NB4 (cell line): ENCODE measurements at regions not wholly inside any gene's neighbourhood (a gene's known extent, or its start where the extent isn't known, plus 50 kb on each side); places are given as distances from the start of the nearest gene placed in this dataset.

Source experiments
- DNase-seq: peaks from one replicate; pipeline ENCODE4 v3.0.0; 2010; ENCODE audit warnings: low read depth
- H3K4me3 ChIP-seq: one replicate; pipeline ENCODE4 v1.5.1; 2011; ENCODE audit warnings: mild to moderate bottlenecking, low read depth, low read length, moderate library complexity
- MYC ChIP-seq: IDR thresholded peaks from 2 replicates; pipeline ENCODE4 v1.6.1; 2011; ENCODE audit warnings: low read depth, low read length
- POLR2A ChIP-seq: IDR thresholded peaks from 2 replicates; pipeline ENCODE4 v1.6.1; 2011; ENCODE audit warnings: mild to moderate bottlenecking; ENCODE audit not compliant: insufficient read length; ENCODE audit errors: extremely low read depth
- TF ChIP-seq, protein P1 (sequence below): IDR thresholded peaks from one replicate; pipeline ENCODE4 v1.5.1; 2012; ENCODE audit warnings: low read depth, low read length
- TF ChIP-seq, protein P2 (sequence below): IDR thresholded peaks from 2 replicates; pipeline ENCODE4 v1.6.1; 2011; ENCODE audit warnings: low read depth, low read length

DNA sequence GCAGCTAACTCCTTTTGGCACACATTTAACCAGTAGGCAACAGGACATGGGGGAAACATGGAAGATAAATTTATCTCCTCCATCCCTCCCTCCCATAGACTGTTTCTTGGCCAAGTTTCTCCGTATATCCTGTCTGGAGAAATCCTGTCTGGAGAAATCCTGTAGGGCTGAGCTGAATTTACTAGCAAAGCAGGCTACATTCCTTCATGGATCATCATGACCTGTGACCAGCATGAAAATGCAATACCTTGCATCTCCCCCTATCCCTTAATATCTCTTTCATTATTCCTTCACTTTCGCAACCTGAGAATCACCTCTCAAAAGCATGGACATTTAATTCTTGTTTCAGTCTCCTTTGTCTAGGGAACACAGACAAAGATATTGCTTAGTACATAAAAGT lies 379.1 kb downstream of the PSAT1 start:
- TF ChIP-seq, protein P1, sequence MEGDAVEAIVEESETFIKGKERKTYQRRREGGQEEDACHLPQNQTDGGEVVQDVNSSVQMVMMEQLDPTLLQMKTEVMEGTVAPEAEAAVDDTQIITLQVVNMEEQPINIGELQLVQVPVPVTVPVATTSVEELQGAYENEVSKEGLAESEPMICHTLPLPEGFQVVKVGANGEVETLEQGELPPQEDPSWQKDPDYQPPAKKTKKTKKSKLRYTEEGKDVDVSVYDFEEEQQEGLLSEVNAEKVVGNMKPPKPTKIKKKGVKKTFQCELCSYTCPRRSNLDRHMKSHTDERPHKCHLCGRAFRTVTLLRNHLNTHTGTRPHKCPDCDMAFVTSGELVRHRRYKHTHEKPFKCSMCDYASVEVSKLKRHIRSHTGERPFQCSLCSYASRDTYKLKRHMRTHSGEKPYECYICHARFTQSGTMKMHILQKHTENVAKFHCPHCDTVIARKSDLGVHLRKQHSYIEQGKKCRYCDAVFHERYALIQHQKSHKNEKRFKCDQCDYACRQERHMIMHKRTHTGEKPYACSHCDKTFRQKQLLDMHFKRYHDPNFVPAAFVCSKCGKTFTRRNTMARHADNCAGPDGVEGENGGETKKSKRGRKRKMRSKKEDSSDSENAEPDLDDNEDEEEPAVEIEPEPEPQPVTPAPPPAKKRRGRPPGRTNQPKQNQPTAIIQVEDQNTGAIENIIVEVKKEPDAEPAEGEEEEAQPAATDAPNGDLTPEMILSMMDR, result no peak
- TF ChIP-seq, protein P2, sequence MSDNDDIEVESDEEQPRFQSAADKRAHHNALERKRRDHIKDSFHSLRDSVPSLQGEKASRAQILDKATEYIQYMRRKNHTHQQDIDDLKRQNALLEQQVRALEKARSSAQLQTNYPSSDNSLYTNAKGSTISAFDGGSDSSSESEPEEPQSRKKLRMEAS, result no peak
- no peak for TF ChIP-seq POLR2A
- no peak for TF ChIP-seq MYC
- no peak overlapping the region for H3K4me3 ChIP-seq
- DNase-seq, result no peak

DNA sequence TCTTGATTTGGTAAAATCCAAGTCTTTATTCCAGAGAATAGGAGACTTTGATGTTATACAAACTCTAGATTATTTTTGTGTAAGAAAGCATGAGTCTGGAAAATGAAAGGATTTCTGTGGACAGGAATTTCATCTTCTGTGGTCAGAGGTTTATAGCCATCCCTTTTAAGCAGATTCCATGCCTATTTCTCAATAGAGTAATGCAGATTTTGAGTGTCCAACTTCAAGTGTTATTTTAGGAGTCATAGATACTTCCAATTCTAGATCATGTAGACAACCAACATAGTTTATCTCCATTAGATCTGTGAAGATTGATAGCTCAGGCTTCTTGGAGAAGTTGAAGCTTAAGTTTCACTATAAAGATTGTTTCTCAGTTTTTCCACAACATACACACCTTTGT lies 379.7 kb downstream of the PSAT1 start:
- no peak overlapping the region for H3K4me3 ChIP-seq
- DNase-seq, result no peak
- TF ChIP-seq MYC, result no peak
- no peak for TF ChIP-seq POLR2A
- TF ChIP-seq, protein P1, result no peak
- TF ChIP-seq, protein P2, result no peak

DNA sequence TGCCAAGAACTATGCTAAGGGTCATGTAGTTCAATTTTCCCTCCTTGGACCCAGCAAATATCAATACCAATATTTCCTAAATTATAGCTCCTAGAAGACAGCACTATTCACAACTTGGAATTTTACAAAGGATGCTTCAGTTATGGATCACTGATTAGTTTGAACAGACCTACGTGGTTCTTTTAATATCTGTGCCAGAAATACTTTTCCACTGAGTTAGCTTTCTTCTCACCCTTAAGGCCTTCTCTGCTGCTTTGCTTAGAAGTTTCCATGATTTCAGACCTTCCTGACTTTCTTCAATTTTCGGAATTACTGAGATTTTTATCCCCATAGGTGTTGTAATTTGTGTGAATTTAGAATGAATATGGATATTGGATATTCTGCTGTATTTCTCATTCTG lies 380.4 kb downstream of the PSAT1 start:
- TF ChIP-seq POLR2A, result no peak
- TF ChIP-seq, protein P1, result no peak
- H3K4me3 ChIP-seq, result no peak overlapping the region
- no peak for DNase-seq

DNA sequence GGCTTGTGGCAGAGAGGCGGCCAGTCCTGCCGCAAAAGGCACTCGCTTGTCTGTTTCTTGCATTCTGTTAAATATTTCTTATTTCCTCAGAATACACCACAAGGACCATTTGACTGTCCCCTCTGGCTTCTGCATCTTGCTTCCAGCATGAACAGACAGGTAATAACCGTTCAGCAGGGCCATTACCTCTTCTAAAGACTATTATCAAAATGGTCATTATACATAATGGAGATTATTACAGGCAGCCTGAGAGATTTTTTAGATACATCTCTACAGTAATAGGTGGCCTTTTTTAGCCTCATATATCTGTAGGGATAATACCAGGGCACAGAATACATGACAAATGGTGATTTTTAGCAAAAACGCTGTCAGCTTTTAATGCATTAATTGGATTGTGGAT lies 382.0 kb downstream of the PSAT1 start:
- TF ChIP-seq POLR2A, result no peak
- TF ChIP-seq MYC, result no peak
- TF ChIP-seq, protein P2, result no peak
- DNase-seq, result no peak
- no peak overlapping the region for H3K4me3 ChIP-seq

DNA sequence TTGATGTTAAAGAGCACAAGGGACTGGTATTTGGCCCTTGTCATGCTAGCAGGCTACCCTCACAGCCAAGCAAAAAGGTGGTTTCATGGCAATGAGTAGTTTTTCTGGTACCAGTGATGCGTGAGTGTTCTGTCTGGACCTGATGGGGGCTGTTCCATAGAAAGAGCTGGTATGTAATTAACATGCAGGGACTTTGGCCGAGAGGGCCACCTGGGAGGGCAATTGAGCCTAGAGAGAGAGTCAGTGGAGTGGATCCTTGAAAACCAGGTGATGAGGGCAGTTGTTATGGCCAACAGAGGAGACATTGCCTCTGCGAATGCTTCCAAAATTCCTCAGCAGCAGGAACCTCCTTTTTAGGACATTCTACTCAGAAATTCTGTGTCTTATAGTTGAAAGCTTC lies 383.3 kb downstream of the PSAT1 start:
- TF ChIP-seq MYC, result no peak
- TF ChIP-seq, protein P2, result no peak
- TF ChIP-seq POLR2A, result no peak
- TF ChIP-seq, protein P1, result no peak
- H3K4me3 ChIP-seq, result no peak overlapping the region
- no peak for DNase-seq

DNA sequence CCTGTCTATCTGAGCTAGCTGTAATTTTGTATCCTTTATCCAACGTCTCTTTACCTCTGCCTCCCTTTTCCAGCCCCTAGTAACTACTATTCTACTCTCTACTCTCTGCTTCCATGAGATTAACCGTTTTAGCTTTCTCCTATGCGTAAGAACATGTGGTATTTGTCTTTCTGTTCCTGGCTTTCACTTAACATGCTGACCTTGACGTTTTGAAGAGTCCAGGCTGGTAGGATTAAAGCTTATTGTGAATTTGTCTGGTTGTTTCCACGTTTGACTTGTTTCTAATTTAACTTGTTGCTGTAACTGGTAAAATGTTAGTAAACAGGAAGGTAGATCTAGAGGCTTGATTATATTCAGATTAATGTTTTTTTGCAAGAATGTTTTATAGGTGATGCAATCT lies 385.3 kb downstream of the PSAT1 start:
- H3K4me3 ChIP-seq, result no peak overlapping the region
- TF ChIP-seq MYC (no peak), POLR2A (no peak)
- TF ChIP-seq, protein P1, result no peak
- TF ChIP-seq, protein P2, result no peak
- no peak for DNase-seq
